ENCODE measurements at regions not wholly inside any gene's neighbourhood (a gene's known extent, or its start where the extent isn't known, plus 50 kb on each side); places are given as distances from the start of the nearest gene placed in this dataset.
A peak's percentile ranks its signal among the peaks of the same experiment; 100 is the strongest.

DNA sequence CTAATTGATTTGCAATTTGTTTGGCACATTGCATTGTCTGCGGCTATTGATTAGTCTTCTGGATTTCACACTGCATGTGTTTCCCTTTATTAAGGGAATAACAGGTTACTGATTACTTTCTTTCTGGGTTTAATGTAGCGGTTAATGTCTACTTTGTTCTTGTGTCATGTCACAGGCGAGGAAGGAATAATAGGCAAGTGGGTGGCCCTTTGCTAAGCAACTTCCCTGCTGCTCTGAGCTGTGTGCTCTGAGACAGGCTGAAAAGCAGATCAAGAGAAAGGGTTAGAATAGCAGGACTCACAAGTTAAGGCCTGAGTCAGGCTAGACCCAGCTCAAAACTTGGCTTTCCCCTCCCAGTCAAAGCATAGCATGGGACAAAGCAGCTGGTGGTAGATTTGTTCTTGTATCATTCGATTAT is 77.2 kb downstream of the NKX2-1 start:
- TF ChIP-seq POU2F2 (IDR thresholded peaks at IDR 0.05; ENCODE audit: low read depth, low read length): no peak
- TF ChIP-seq TAF1 (IDR thresholded peaks at IDR 0.05; ENCODE audit: low read depth, low read length): no peak
- no peak for TF ChIP-seq POLR2A (IDR thresholded peaks at IDR 0.05; ENCODE audit: low read depth, low read length)
- TF ChIP-seq SPI1 (IDR thresholded peaks at IDR 0.05; ENCODE audit: low read depth, low read length): no peak
- TF ChIP-seq POLR2AphosphoS5 (IDR thresholded peaks at IDR 0.05; ENCODE audit: low read depth, low read length): no peak
- TF ChIP-seq PAX5 (IDR thresholded peaks at IDR 0.05; ENCODE audit: insufficient read depth, low read length, severe bottlenecking): no peak
- DNase-seq (ENCODE audit: insufficient read length, low spot score) (no peak), FAIRE-seq (no peak)

DNA sequence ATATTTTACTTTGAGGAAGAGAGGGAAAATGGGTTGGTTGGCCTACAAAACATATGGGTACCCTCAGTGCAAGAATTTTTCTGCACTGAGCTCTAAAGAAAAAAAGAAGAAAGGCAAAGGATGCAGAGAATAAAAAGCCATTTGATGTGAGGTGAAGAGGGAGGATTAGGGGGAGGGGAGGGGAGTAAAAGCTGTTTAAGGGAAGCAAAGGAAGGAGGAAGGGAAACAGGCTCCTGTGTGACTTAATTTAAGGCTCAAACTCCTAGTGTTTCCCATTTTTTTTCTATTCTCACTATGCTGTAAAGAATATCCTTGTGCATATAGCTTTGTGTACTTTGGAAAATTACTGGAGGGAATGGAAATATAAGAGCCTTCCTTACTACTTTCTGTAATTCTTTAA is 78.7 kb downstream of the NKX2-1 start:
- no peak for TF ChIP-seq TAF1 (IDR thresholded peaks at IDR 0.05; ENCODE audit: low read depth, low read length)
- TF ChIP-seq PAX5 (IDR thresholded peaks at IDR 0.05; ENCODE audit: insufficient read depth, low read length, severe bottlenecking): no peak
- TF ChIP-seq SPI1 (IDR thresholded peaks at IDR 0.05; ENCODE audit: low read depth, low read length): no peak
- TF ChIP-seq POLR2A (IDR thresholded peaks at IDR 0.05; ENCODE audit: low read depth, low read length): no peak
- no peak for TF ChIP-seq POU2F2 (IDR thresholded peaks at IDR 0.05; ENCODE audit: low read depth, low read length)
- no peak for TF ChIP-seq POLR2AphosphoS5 (IDR thresholded peaks at IDR 0.05; ENCODE audit: low read depth, low read length)
- FAIRE-seq (no peak), DNase-seq (ENCODE audit: insufficient read length, low spot score) (no peak)

DNA sequence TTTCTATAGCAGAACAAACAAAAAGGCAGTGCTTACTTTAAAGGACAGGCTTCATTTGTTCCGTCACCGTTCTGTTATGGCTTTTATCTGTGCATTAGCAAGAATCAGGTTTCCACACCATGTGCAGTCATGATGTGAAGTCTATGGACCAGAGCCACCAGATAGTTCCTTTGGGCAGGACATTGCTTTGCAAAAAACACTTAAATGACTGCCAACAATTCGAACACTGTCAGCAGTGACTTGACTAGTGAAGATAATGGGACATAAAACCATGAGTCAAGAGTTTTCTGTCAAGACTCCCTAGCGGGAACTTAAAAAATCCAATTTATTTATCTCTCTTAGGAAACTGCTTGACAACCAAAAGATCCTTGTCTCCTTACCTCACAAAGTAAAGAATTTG is 80.3 kb downstream of the NKX2-1 start:
- DNase-seq (ENCODE audit: insufficient read length, low spot score): no peak
- no peak for FAIRE-seq
- no peak for TF ChIP-seq POLR2AphosphoS5 (IDR thresholded peaks at IDR 0.05; ENCODE audit: low read depth, low read length)
- no peak for TF ChIP-seq SPI1 (IDR thresholded peaks at IDR 0.05; ENCODE audit: low read depth, low read length)
- TF ChIP-seq PAX5 (IDR thresholded peaks at IDR 0.05; ENCODE audit: insufficient read depth, low read length, severe bottlenecking): no peak
- no peak for TF ChIP-seq POLR2A (IDR thresholded peaks at IDR 0.05; ENCODE audit: low read depth, low read length)
- no peak for TF ChIP-seq TAF1 (IDR thresholded peaks at IDR 0.05; ENCODE audit: low read depth, low read length)
- no peak for TF ChIP-seq POU2F2 (IDR thresholded peaks at IDR 0.05; ENCODE audit: low read depth, low read length)

DNA sequence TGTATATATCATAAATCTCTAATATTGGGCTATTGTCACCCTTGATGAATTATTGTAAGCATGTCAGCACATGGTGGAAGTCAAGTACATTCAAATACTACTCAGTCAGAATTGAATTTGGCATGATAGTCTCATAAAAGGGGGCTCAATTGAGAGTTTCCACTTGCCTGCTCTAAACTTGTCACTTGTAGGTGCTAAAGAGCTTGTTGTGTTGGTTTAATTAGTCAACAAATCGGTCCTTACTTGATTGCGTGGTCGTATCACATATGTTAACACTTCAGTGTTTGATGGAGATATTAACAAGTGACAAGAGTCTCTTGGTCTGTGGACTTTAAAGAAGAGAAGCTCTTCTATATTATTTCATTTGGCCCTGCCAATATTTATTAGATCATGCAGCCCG is 81.1 kb downstream of the NKX2-1 start:
- no peak for DNase-seq (ENCODE audit: insufficient read length, low spot score)
- TF ChIP-seq TAF1 (IDR thresholded peaks at IDR 0.05; ENCODE audit: low read depth, low read length) (no peak), POLR2AphosphoS5 (IDR thresholded peaks at IDR 0.05; ENCODE audit: low read depth, low read length) (no peak), PAX5 (IDR thresholded peaks at IDR 0.05; ENCODE audit: insufficient read depth, low read length, severe bottlenecking) (no peak), POU2F2 (IDR thresholded peaks at IDR 0.05; ENCODE audit: low read depth, low read length) (no peak), SPI1 (IDR thresholded peaks at IDR 0.05; ENCODE audit: low read depth, low read length) (no peak), POLR2A (IDR thresholded peaks at IDR 0.05; ENCODE audit: low read depth, low read length) (no peak)
- FAIRE-seq: no peak

DNA sequence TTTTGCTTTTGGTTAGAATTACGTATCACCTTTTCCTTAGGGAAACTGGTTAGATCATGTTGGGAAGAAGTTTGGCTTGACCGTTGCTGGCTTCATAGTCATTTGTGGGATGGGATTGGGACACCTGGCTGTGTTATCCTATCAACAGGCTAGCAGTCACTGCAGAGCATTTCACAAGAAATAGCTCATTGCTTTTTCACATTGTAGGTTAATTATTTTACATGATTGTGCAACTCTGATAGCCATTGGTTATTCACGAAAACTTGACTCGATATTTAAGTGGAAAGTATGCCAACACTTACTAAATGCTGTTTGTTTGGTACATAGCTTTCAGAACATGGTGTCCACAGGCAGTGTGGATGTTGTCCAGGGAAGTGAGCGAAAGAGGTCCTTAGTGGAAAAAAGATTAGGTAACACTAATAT is 89.4 kb downstream of the NKX2-1 start:
- no peak for TF ChIP-seq TAF1 (IDR thresholded peaks at IDR 0.05; ENCODE audit: low read depth, low read length)
- TF ChIP-seq POLR2A (IDR thresholded peaks at IDR 0.05; ENCODE audit: low read depth, low read length): no peak
- TF ChIP-seq POU2F2 (IDR thresholded peaks at IDR 0.05; ENCODE audit: low read depth, low read length): no peak
- TF ChIP-seq SPI1 (IDR thresholded peaks at IDR 0.05; ENCODE audit: low read depth, low read length): no peak
- TF ChIP-seq POLR2AphosphoS5 (IDR thresholded peaks at IDR 0.05; ENCODE audit: low read depth, low read length): no peak
- TF ChIP-seq PAX5 (IDR thresholded peaks at IDR 0.05; ENCODE audit: insufficient read depth, low read length, severe bottlenecking): no peak
- DNase-seq (ENCODE audit: insufficient read length, low spot score) (no peak), FAIRE-seq (peak; percentile 26)

DNA sequence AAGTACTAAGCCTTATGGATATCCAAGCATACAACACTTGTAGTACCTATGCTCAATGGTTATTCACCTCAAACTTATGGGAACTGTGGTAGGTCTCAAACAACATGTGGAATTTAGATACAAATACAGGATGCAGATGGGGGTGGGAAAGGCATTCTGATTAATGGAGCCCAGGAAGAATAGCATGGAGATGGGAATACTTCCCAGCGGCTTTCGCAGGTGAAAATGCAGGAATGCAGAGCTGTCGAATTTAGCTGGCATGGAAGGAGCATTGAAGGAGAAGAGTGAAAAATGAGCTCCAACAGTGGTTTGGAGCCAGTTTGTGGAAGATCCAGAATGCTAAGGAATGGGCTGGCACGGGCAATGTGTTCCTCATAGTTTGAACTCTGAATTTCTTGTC is 89.9 kb downstream of the NKX2-1 start:
- DNase-seq (ENCODE audit: insufficient read length, low spot score) (no peak), FAIRE-seq (no peak)
- TF ChIP-seq TAF1 (IDR thresholded peaks at IDR 0.05; ENCODE audit: low read depth, low read length) (no peak), POLR2A (IDR thresholded peaks at IDR 0.05; ENCODE audit: low read depth, low read length) (no peak), POLR2AphosphoS5 (IDR thresholded peaks at IDR 0.05; ENCODE audit: low read depth, low read length) (no peak), POU2F2 (IDR thresholded peaks at IDR 0.05; ENCODE audit: low read depth, low read length) (no peak), PAX5 (IDR thresholded peaks at IDR 0.05; ENCODE audit: insufficient read depth, low read length, severe bottlenecking) (no peak), SPI1 (IDR thresholded peaks at IDR 0.05; ENCODE audit: low read depth, low read length) (no peak)

DNA sequence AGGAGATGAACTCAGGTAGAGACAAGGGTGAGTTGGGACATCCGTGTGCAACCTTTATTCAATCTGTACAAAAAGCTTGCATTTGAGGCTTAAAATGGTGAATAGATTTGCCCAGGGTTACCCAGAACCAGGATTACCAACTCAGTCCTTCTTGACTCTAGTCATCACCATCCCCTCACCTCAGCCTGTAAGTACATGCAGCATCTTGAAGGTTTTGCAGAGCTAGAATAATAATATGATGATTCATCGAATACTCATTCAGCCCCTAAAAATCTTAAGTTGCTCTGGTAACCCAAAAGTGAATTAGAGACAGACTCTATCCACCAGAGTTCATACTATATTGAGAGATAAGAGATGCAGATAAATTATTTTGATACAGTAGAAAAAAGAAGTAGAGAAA is 90.3 kb downstream of the NKX2-1 start:
- TF ChIP-seq POU2F2 (IDR thresholded peaks at IDR 0.05; ENCODE audit: low read depth, low read length) (no peak), POLR2AphosphoS5 (IDR thresholded peaks at IDR 0.05; ENCODE audit: low read depth, low read length) (no peak), SPI1 (IDR thresholded peaks at IDR 0.05; ENCODE audit: low read depth, low read length) (no peak), TAF1 (IDR thresholded peaks at IDR 0.05; ENCODE audit: low read depth, low read length) (no peak), POLR2A (IDR thresholded peaks at IDR 0.05; ENCODE audit: low read depth, low read length) (no peak), PAX5 (IDR thresholded peaks at IDR 0.05; ENCODE audit: insufficient read depth, low read length, severe bottlenecking) (no peak)
- FAIRE-seq (no peak), DNase-seq (ENCODE audit: insufficient read length, low spot score) (no peak)

DNA sequence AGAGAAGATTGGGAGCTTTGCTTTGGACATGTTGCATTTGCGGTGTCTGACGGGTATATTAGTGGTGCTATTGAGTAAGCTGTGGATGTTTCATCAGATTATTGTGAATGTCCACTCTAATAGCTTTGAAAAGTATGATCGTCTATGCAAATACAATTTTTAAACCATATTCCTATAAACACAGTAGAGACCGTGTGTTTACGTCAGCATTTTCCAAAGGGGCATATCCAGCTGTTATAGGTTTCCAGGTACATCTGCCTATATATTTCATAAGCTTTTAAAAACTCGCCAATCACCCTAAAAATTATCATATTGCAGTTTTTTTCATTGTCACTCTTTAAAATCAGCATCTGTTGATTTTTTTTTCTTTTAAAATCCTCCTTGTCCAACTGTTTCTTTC is 91.7 kb downstream of the NKX2-1 start:
- no peak for FAIRE-seq
- no peak for DNase-seq (ENCODE audit: insufficient read length, low spot score)
- TF ChIP-seq SPI1 (IDR thresholded peaks at IDR 0.05; ENCODE audit: low read depth, low read length) (no peak), PAX5 (IDR thresholded peaks at IDR 0.05; ENCODE audit: insufficient read depth, low read length, severe bottlenecking) (no peak), POLR2AphosphoS5 (IDR thresholded peaks at IDR 0.05; ENCODE audit: low read depth, low read length) (no peak), POLR2A (IDR thresholded peaks at IDR 0.05; ENCODE audit: low read depth, low read length) (no peak), TAF1 (IDR thresholded peaks at IDR 0.05; ENCODE audit: low read depth, low read length) (no peak), POU2F2 (IDR thresholded peaks at IDR 0.05; ENCODE audit: low read depth, low read length) (no peak)

DNA sequence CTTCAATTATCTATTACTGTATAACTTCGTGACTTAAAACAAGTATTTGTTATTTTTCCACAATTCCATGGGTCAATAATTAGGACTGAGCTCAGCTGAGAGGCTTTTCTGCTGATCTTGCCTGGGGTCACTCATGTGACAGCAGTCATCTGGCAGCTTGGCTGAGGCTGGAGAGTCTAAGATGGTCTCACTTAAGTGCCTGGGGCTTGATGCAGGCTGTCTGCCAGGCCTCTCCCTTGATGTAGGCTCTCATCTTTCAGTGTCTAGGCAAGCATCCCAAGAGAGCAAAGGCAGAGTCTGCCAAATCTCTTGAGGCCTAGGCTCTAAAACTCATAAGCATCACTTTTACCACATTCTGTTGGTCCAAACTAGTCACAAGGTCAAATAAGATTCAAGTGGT is 93.2 kb downstream of the NKX2-1 start:
- no peak for FAIRE-seq
- TF ChIP-seq POLR2AphosphoS5 (IDR thresholded peaks at IDR 0.05; ENCODE audit: low read depth, low read length): no peak
- no peak for TF ChIP-seq POU2F2 (IDR thresholded peaks at IDR 0.05; ENCODE audit: low read depth, low read length)
- no peak for TF ChIP-seq PAX5 (IDR thresholded peaks at IDR 0.05; ENCODE audit: insufficient read depth, low read length, severe bottlenecking)
- no peak for TF ChIP-seq POLR2A (IDR thresholded peaks at IDR 0.05; ENCODE audit: low read depth, low read length)
- TF ChIP-seq SPI1 (IDR thresholded peaks at IDR 0.05; ENCODE audit: low read depth, low read length): no peak
- no peak for TF ChIP-seq TAF1 (IDR thresholded peaks at IDR 0.05; ENCODE audit: low read depth, low read length)
- no peak for DNase-seq (ENCODE audit: insufficient read length, low spot score)

DNA sequence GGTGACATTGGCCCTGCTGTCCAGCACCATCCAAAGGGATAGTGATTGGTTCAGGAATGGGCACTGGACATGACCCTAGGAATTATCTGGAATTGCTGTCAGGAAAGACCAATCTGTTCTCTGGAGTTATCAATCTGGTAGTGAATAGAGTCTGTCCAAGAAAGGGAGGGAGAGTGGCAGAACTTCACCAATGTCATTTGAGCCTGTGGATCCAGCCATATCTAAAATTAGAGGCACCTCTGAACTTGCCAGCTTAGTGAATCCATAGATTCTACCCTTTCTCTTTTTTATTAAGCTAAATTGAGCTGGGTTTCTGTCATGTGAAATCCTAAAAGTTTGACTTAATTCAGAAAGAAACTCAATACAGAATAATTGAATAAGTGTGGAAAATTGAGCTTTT is 93.9 kb downstream of the NKX2-1 start:
- DNase-seq (ENCODE audit: insufficient read length, low spot score) (no peak), FAIRE-seq (no peak)
- TF ChIP-seq POLR2AphosphoS5 (IDR thresholded peaks at IDR 0.05; ENCODE audit: low read depth, low read length): no peak

All from GM12891 (cell line).